GM10266 (cell line): ENCODE measurements at regions not wholly inside any gene's neighbourhood (a gene's known extent, or its start where the extent isn't known, plus 50 kb on each side); places are given as distances from the start of the nearest gene placed in this dataset.

Experiments used
- DNase-seq: peaks from one replicate; pipeline ENCODE4 v3.0.0; 2012; ENCODE audit errors: extremely low spot score
- CTCF ChIP-seq: IDR thresholded peaks from 2 replicates; pipeline ENCODE4 v1.5.1; 2012; ENCODE audit warnings: mild to moderate bottlenecking, low read depth; ENCODE audit not compliant: control insufficient read depth, insufficient read depth; ENCODE audit errors: missing control alignments

GRCh38 chr18:51479736-51480135 lies 282.3 kb upstream of the MEX3C start:
- DNase-seq: no peak
- no peak for TF ChIP-seq CTCF

DNA sequence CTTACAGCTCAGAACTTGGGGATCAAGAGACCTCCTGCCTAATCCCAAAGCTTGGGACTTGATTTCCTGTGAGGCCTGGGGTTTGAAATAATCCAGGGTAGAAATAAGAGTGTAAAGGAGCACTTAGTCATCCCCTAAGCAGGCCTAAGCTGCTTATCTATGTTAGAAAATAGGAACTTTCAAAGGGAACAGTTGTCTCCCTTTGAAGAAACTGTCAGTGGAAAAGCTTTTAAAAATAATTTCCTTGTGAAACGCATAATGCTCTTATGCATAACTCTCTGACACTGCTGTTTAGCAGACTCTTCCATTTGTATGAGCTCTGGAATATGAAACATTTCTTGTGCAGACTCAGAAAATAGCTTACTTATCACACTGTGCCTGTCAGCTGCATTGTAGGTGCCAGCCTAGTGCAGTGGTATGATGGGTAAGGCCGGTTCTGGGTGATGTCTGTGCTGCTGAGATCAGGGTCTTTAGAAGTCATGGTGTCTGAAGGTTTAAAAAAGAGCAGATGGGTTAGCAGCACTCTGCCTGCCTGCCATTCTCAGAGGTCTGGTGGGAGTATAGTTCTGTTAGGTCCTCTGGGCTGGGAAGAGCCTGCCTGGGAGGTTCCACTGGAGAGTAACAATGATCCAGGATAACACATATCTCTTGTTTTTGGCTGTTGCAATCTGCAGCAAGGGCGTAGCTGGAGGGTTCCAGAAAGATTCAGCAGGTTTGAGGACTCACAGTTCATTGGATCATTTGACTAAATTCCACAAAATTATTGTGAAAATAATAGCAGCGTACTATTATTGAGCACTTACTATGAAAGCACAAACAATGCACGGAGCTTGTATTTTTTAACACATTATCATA lies 283.2 kb upstream of the MEX3C start:
- no peak for TF ChIP-seq CTCF
- no peak for DNase-seq

DNA sequence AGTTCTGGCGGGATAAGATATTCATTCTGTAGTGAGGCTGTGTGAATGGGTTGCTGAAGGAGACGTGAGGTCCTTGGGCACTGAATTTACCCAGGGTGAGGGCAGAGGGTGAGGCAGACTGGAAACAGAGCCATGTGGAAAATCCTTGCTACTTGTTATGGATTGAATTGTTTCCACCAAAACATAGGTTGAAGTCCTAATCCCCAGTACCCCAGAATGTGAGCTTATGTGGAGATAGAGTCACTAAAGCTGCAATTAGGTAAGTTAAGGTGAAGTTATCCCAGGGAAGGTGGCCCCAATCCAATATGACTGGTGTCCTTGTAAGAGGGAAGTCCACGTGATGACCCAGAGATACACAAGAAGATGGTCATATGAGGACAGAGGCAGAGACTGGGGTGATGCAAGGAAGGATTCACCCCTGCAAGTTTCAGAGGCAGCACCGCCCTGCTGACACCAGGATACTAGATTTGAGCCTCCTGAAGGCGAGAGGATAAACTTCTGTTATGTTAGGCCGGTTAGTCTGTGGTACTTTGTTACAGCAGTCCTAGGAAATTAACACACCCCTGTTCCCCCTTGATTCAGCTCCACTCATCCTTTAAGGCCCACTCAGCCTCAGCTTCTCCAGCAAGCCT lies 289.4 kb upstream of the MEX3C start:
- no peak for DNase-seq

GRCh38 chr18:51490417-51490816 lies 292.9 kb upstream of the MEX3C start:
- no peak for DNase-seq
- no peak for TF ChIP-seq CTCF

More for the DNA sequence above, 289.4 kb upstream of the MEX3C start:
- TF ChIP-seq CTCF: no peak

GRCh38 chr18:51490860-51491259 lies 293.4 kb upstream of the MEX3C start:
- DNase-seq: no peak
- TF ChIP-seq CTCF: no peak

- TF ChIP-seq CTCF: no peak
These were observed 294.3 kb upstream of the MEX3C start for GRCh38 chr18:51491678-51492372.

More at GRCh38 chr18:51491678-51492372, 294.3 kb upstream of the MEX3C start:
- no peak for DNase-seq
